Testis (tissue), 2 donors: ENCODE measurements at regions not wholly inside any gene's neighbourhood (a gene's known extent, or its start where the extent isn't known, plus 50 kb on each side); places are given as distances from the start of the nearest gene placed in this dataset.

ENCODE experiments used
- DNase-seq: peaks from one replicate; pipeline ENCODE4 v3.0.0-alpha.2; 2019
- H3K27ac ChIP-seq, 2 donors: fragments of 200-600 bp; sonication (generic); one replicate each; pipeline ENCODE4 v1.5.1; 2019
- H3K27me3 ChIP-seq: fragments of 200-600 bp; sonication (generic); one replicate; pipeline ENCODE4 v1.5.1; 2019
- H3K36me3 ChIP-seq: fragments of 200-600 bp; sonication (generic); one replicate; pipeline ENCODE4 v1.5.1; 2017; ENCODE audit warnings: low read depth; ENCODE audit errors: missing control alignments
- H3K4me1 ChIP-seq: fragments of 200-600 bp; sonication (generic); one replicate; pipeline ENCODE4 v1.5.1; 2019
- H3K4me3 ChIP-seq, 2 donors: fragments of 200-600 bp; sonication (generic); one replicate each; pipeline ENCODE4 v1.5.1; 2017 to 2019
- H3K9me3 ChIP-seq: fragments of 200-600 bp; sonication (generic); one replicate; pipeline ENCODE4 v1.5.1; 2017
- POLR2A ChIP-seq: fragments of 450-650 bp; IDR thresholded peaks from one replicate; pipeline ENCODE4 v1.6.1; 2017; ENCODE audit warnings: antibody characterized with exemption, mild to moderate bottlenecking, moderate library complexity
- WGBS, 2 donors: methylation state at CpG; one replicate each; pipeline ENCODE4 v1.1.5; 2018; 5-methylcytosine and 5-hydroxymethylcytosine counted together
- intact Hi-C: fragments of 100-400 bp; cut with DNase I; formaldehyde crosslinking; loops from one replicate; pipeline ENCODE4 v1.15.1; 2023; ENCODE audit warnings: low total_unique reads
- TF ChIP-seq, protein P1 (sequence below), 3 experiments: fragments of 450-650 bp in 2 of 3; fragments of 200-600 bp in 1 of 3; sonication (generic) in 1 of 3; IDR thresholded peaks; one replicate each; pipeline ENCODE4 v1.5.1; 2016 to 2019; ENCODE audit warnings: antibody characterized with exemption in 3 of 3, mild to moderate bottlenecking in 2 of 3, moderate library complexity in 1 of 3

DNA sequence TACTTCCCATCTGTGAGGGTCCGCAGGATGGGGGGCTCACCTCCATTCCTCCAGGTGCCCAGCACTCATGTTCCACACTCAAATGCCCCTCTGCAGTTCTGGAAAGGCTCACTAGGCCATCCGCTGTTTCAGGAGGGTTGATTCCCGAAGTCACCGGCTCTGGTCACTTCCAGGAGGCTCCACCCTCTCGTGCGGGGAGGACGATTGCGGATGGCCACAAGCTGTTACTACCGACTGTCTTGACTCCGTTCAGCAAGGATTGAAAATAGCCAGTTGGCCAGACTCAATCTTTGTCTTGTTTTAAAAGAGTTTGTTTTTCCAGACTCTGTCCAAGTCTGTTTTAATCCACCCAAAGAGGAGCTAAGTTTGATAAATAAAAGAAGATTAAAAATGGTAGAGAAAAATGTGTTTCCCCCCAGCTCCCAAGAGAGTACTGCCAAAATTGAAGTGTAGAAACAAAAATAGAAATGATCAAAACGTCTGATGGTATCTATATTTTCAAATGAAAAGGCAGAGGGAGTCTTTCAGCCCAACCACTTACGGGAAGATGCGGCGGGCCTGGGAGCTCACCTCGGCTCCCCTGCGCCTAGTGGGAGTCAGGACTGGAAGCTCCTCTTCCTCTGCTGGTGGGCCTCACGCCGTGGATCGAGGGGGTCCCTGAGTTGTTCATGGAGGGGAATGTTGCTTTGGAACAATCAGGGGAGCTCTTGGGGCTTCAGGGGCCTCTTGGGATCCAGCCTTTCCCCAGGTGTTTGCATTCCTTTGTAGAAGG lies 1280.8 kb downstream of the BRD1 start:
- no peaks in the 10 kb centered on the region for H3K27me3 ChIP-seq
- no peaks in the 10 kb centered on the region for H3K4me1 ChIP-seq
- no peak for TF ChIP-seq POLR2A
- TF ChIP-seq, protein P1, sequence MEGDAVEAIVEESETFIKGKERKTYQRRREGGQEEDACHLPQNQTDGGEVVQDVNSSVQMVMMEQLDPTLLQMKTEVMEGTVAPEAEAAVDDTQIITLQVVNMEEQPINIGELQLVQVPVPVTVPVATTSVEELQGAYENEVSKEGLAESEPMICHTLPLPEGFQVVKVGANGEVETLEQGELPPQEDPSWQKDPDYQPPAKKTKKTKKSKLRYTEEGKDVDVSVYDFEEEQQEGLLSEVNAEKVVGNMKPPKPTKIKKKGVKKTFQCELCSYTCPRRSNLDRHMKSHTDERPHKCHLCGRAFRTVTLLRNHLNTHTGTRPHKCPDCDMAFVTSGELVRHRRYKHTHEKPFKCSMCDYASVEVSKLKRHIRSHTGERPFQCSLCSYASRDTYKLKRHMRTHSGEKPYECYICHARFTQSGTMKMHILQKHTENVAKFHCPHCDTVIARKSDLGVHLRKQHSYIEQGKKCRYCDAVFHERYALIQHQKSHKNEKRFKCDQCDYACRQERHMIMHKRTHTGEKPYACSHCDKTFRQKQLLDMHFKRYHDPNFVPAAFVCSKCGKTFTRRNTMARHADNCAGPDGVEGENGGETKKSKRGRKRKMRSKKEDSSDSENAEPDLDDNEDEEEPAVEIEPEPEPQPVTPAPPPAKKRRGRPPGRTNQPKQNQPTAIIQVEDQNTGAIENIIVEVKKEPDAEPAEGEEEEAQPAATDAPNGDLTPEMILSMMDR (IDR thresholded peaks at IDR 0.05): no peak
- no peaks in the 10 kb centered on the region for H3K36me3 ChIP-seq
- H3K27ac ChIP-seq: no peak overlapping the region
- no peak overlapping the region for H3K4me3 ChIP-seq
- DNase-seq: no peak
- intact Hi-C loops: no loop called here
- H3K9me3 ChIP-seq: no peaks in the 10 kb centered on the region
- 71 to 80% methylated on average over 19 of the region's 19 CpGs for WGBS, 2 donors

DNA sequence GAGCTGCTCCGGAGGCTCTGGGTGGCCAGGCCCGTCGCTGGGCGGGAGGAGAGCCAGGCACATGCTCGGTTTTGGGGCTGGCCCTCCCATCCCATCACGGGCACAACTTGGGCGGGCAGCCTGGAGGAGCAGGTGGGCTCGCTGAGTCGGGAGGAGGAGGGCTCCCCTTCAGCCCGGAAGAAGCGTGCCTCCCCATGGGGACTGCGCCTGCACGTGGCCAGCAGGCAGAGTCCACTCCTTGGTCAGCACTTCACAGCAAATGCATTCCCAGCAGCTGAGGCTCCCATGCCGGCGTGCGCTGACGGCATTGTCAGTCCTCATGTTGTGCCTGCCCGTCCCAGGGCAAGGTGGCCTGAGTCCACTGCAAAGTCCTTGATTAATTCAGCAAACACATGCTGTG lies 1281.7 kb downstream of the BRD1 start:
- intact Hi-C loops: no loop called here
- no peak overlapping the region for H3K27ac ChIP-seq
- no peak overlapping the region for H3K4me3 ChIP-seq
- no peaks in the 10 kb centered on the region for H3K9me3 ChIP-seq
- no peaks in the 10 kb centered on the region for H3K4me1 ChIP-seq
- WGBS, 2 donors: 77 to 92% methylated on average over 7 to 18 of the region's 18 CpGs
- DNase-seq: no peak
- H3K27me3 ChIP-seq: no peaks in the 10 kb centered on the region
- TF ChIP-seq POLR2A: no peak
- TF ChIP-seq, protein P1 (IDR thresholded peaks at IDR 0.05): no peak
- H3K36me3 ChIP-seq: no peaks in the 10 kb centered on the region

DNA sequence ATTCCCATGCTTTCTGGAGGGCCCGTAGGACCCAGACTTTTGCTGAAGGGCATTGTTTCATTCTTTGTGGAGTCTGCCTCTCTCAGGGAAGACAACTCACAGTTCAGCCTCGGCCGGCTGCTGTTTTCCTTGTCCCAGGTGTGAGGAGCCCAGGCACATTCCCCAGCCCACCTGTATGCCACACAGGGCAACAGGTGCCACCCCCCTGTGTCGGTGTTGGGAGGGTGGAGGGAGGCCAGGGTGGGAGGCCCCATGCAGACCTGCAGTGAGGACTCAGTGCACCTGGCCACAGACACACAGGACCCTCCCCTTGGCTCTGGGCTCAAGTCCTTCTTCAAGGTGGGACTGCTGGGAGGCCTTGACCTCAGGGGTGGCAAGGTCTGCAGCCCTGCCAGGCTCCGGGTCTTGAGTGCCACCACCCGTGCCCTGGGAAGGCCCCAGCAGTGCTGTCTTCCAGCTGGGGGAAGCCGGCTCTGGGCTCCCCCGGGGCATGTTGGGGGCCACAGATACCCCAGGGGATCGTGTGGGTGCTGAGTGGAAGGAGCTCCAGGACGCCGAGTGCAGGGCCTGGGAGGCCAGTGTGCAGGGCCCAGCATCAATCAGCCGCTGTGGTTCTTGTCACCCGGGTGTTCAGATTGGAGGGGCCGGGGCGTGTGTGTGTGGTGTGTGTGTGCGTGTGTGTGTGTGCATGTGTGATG lies 1286.1 kb downstream of the BRD1 start:
- Histone ChIP-seq H3K4me3 (no peak overlapping the region), H3K27ac (no peak overlapping the region), H3K36me3 (no peaks in the 10 kb centered on the region), H3K27me3 (no peaks in the 10 kb centered on the region), H3K4me1 (peaks cover 3% of the 10 kb centered on the region), H3K9me3 (no peaks in the 10 kb centered on the region)
- TF ChIP-seq POLR2A: no peak
- TF ChIP-seq, protein P1 (IDR thresholded peaks at IDR 0.05): no peak
- intact Hi-C loops: no loop called here
- 89 to 94% methylated on average over 8 to 13 of the region's 16 CpGs for WGBS, 2 donors
- DNase-seq: no peak

DNA sequence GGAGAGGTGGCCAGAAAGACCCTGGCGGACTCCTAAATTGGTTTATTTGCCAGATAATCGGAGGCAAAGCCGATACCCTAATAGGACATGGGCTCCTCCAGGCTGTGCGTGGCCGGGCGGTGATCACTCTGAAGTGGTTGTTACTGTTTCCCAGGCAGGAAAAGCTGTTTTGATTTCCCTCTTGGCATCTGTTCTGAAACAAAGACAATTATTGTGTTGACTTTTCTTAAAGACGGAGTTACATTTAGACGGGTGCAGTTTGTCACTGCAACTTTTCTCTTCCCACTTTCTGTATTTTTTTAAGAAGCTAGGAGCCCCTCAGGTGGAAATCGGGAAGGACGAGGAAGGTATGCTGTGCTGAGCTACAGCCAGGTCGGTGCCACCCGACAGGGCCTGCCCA lies 1288.4 kb downstream of the BRD1 start:
- WGBS, 2 donors: 79 to 85% methylated on average over 12 of the region's 12 CpGs
- Histone ChIP-seq H3K4me3 (no peak overlapping the region), H3K36me3 (no peaks in the 10 kb centered on the region), H3K27me3 (no peaks in the 10 kb centered on the region), H3K9me3 (no peaks in the 10 kb centered on the region), H3K4me1 (peaks cover 7% of the 10 kb centered on the region), H3K27ac (no peak overlapping the region)
- DNase-seq: no peak
- intact Hi-C loops: no loop called here
- no peak for TF ChIP-seq POLR2A
- TF ChIP-seq, protein P1 (IDR thresholded peaks at IDR 0.05): no peak
